ENCODE measurements at regions not wholly inside any gene's neighbourhood (a gene's known extent, or its start where the extent isn't known, plus 50 kb on each side); places are given as distances from the start of the nearest gene placed in this dataset.

DNA sequence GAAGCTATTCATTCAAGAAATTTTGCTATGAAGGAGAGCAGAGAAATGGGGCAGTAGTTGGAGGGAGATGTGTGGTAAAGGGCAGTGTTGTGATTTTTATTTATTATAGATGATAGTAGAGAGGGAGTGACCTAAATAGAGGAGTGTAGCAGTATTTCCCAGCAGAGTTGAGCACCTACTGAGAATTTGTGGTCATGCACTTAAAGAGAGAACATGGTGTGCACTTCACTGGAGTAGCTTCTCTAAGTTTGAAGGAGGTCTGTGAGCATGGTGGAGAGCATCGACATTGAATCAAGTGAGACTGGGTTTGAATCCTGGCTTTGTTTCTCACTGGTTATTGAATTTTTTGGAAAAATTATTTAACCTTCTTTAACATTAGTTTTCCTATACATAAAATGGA, 129.2 kb downstream of the AQP4 start:
- TF ChIP-seq, protein P1, sequence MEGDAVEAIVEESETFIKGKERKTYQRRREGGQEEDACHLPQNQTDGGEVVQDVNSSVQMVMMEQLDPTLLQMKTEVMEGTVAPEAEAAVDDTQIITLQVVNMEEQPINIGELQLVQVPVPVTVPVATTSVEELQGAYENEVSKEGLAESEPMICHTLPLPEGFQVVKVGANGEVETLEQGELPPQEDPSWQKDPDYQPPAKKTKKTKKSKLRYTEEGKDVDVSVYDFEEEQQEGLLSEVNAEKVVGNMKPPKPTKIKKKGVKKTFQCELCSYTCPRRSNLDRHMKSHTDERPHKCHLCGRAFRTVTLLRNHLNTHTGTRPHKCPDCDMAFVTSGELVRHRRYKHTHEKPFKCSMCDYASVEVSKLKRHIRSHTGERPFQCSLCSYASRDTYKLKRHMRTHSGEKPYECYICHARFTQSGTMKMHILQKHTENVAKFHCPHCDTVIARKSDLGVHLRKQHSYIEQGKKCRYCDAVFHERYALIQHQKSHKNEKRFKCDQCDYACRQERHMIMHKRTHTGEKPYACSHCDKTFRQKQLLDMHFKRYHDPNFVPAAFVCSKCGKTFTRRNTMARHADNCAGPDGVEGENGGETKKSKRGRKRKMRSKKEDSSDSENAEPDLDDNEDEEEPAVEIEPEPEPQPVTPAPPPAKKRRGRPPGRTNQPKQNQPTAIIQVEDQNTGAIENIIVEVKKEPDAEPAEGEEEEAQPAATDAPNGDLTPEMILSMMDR (IDR thresholded peaks at IDR 0.05; ENCODE audit: low read depth, low read length, missing control alignments): no peak
- no peak for DNase-seq (ENCODE audit: low read depth)
- no peak overlapping the region for H3K4me3 ChIP-seq (ENCODE audit: low read depth, low read length)
- in situ Hi-C loops (cut with HindIII; ENCODE audit: low sequenced_read_pairs): no loop called here

DNA sequence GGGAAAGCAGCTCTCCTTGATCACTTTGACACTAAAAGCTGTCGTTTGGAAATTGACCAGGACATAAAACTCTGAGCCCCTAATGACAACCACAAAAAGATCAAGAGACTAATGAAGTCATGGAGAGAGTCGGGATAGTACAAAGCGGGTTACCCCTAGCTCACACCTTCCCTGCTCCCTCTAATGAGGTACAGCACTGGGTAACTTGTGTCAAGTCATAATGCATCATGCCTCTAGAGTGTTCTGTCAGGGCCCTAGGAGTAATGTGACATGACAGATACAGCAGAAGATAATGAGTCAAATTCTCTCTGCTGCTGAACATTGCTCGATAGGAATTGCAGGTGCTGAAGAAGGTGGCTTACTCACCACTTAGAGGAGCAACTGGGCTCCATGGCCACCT, 130.7 kb downstream of the AQP4 start:
- TF ChIP-seq, protein P1 (IDR thresholded peaks at IDR 0.05; ENCODE audit: low read depth, low read length, missing control alignments): no peak
- no peak overlapping the region for H3K4me3 ChIP-seq (ENCODE audit: low read depth, low read length)
- DNase-seq (ENCODE audit: low read depth): no peak
- in situ Hi-C loops (cut with HindIII; ENCODE audit: low sequenced_read_pairs): no loop called here

DNA sequence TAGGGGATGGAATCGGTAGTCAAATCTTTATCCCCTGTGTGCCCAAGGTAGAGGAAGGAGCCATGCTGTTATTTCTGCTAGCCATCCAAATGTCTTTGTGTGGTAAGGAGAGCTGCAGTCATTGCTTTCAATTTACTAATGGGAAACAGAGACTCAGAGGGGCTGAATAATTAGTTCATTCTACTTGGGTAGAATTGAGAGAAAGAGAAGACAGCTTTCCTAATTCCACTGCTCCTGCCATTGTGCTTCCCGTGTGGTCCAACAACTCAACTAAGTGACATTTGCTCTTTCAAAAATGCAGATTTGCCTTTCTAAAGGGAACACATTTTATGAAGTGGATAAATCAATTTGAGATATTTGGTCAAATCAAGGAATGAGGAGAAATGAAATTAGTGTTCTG, 136.1 kb downstream of the AQP4 start:
- in situ Hi-C loops (cut with HindIII; ENCODE audit: low sequenced_read_pairs): no loop called here

DNA sequence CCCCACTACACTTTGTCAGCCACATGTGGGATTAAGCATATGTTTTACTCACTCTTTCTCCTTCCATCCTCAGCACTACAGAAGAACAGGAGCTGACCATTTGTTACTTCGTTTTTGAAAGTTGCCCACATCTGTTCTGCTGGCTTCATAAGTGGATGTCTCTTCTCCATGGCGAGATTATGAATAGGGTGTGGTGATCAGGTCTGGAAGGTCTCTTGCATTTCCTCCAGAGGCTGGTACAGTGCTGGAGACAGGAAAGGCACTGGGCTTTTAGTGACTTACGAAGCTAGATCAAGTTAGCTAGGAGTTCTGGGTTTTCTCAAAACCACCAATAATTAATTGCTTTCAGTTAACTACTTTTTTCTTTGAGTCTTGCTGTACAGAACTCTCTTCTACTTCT, 136.5 kb downstream of the AQP4 start:
- no peak for DNase-seq (ENCODE audit: low read depth)
- no peak overlapping the region for H3K4me3 ChIP-seq (ENCODE audit: low read depth, low read length)
- TF ChIP-seq, protein P1 (IDR thresholded peaks at IDR 0.05; ENCODE audit: low read depth, low read length, missing control alignments): no peak
- in situ Hi-C loops (cut with HindIII; ENCODE audit: low sequenced_read_pairs): no loop called here

More for the DNA sequence above, 136.1 kb downstream of the AQP4 start:
- no peak for DNase-seq (ENCODE audit: low read depth)
- TF ChIP-seq, protein P1 (IDR thresholded peaks at IDR 0.05; ENCODE audit: low read depth, low read length, missing control alignments): no peak
- H3K4me3 ChIP-seq (ENCODE audit: low read depth, low read length): no peak overlapping the region

DNA sequence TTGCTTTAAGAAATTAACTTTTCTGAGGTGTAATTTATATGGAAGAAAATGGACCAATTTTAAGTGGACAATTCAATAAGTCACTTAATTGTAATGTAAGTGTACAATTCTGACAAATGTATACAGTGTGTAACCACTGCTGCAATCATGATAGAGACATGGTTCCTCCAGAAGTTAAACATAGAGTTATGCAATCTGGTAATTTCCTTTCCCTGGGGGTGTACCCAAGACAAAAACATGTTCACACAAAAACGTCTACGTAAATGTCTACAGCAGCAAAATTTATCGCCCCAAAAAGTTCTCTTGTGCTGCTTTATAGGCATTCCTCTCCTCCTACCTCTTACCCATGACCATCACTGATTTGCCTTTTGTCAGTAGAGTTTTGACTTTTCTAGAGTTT, 141.5 kb downstream of the AQP4 start:
- no peak for DNase-seq (ENCODE audit: low read depth)
- in situ Hi-C loops (cut with HindIII; ENCODE audit: low sequenced_read_pairs): no loop called here
- TF ChIP-seq, protein P1 (IDR thresholded peaks at IDR 0.05; ENCODE audit: low read depth, low read length, missing control alignments): no peak
- H3K4me3 ChIP-seq (ENCODE audit: low read depth, low read length): no peak overlapping the region

DNA sequence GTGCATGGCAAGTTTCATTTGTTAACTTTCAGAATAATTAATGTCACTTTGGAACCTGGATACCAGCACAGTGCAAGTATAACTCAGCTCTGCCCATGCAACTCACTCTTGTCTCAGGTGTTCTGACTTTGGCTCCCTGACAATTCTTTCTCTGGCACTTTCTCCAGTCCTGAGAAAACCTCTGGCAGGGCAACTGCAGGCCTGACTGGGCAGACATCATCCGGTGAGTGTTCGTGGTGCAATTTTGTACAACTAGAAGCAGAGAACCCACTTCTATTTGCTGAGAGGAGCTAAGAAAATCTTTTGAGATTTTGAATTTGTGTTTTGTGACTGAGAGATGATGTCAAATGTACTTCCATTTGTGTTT, 143.0 kb downstream of the AQP4 start:
- no peak for DNase-seq (ENCODE audit: low read depth)
- TF ChIP-seq, protein P1 (IDR thresholded peaks at IDR 0.05; ENCODE audit: low read depth, low read length, missing control alignments): no peak
- in situ Hi-C loops (cut with HindIII; ENCODE audit: low sequenced_read_pairs): no loop called here
- H3K4me3 ChIP-seq (ENCODE audit: low read depth, low read length): no peak overlapping the region

All from astrocyte of the cerebellum (primary cell).